ENCODE measurements at regions not wholly inside any gene's neighbourhood (a gene's known extent, or its start where the extent isn't known, plus 50 kb on each side); places are given as distances from the start of the nearest gene placed in this dataset.
A peak's percentile ranks its signal among the peaks of the same experiment; 100 is the strongest.

DNA sequence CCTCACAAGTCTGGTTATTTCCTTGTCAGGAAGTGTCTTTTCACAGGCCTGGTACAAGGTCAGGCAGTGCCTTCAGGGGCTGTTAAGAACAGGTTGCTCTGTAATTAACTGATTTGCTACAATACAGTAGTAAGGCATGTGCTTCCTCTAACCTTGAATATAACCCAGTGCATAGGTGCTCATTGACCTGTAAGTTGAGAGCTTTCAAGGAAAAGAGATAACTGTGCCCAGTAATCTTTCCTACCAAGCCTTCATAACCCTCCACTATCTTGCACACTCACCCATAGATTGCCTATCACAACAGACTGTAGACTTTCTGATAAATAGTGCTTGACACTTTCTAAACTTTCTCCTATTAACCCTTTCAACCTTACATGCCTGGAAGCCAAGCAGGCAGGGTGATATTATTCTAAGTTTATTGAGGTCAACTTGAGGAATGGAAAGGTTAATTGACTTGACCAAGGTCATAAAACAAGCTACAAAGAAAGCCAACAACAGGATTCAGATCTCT lies 148.1 kb downstream of the PPARGC1A start:
- Histone ChIP-seq H3K9me3 (peaks cover 0 to 4% of the 10 kb centered on the region in 2 donors), H3K36me3 (no peaks in the 10 kb centered on the region), H3K4me1 (peaks cover under 1 to 37% (median 15%) of the 10 kb centered on the region in 4 donors), H3K27me3 (no peaks in the 10 kb centered on the region), H3K4me3 (no peak overlapping the region), H3K27ac (peak overlapping the region; percentile 62 to 71 (median 70))
- peak in 1 of 3 donors; percentile 44 for TF ChIP-seq POLR2AphosphoS5 (IDR thresholded peaks at IDR 0.05)
- TF ChIP-seq, protein P1, sequence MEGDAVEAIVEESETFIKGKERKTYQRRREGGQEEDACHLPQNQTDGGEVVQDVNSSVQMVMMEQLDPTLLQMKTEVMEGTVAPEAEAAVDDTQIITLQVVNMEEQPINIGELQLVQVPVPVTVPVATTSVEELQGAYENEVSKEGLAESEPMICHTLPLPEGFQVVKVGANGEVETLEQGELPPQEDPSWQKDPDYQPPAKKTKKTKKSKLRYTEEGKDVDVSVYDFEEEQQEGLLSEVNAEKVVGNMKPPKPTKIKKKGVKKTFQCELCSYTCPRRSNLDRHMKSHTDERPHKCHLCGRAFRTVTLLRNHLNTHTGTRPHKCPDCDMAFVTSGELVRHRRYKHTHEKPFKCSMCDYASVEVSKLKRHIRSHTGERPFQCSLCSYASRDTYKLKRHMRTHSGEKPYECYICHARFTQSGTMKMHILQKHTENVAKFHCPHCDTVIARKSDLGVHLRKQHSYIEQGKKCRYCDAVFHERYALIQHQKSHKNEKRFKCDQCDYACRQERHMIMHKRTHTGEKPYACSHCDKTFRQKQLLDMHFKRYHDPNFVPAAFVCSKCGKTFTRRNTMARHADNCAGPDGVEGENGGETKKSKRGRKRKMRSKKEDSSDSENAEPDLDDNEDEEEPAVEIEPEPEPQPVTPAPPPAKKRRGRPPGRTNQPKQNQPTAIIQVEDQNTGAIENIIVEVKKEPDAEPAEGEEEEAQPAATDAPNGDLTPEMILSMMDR (IDR thresholded peaks at IDR 0.05): no peak
- no peak for TF ChIP-seq POLR2A (IDR thresholded peaks at IDR 0.05)
- peak; percentile 8 for TF ChIP-seq EP300 (IDR thresholded peaks at IDR 0.05; ENCODE audit: low read depth)
- intact Hi-C loops (cut with DNase I; ENCODE audit: low total_unique reads) (no loop called here), in situ Hi-C loops (cut with MboI; ENCODE audit: low pct_ligation_motif_present in 1 of 4, low pct_unique_long_range_greater_than_20kb in 1 of 4, low sequenced_read_pairs in 3 of 4) (no loop called here)
- DNase-seq: peak; percentile 43

DNA sequence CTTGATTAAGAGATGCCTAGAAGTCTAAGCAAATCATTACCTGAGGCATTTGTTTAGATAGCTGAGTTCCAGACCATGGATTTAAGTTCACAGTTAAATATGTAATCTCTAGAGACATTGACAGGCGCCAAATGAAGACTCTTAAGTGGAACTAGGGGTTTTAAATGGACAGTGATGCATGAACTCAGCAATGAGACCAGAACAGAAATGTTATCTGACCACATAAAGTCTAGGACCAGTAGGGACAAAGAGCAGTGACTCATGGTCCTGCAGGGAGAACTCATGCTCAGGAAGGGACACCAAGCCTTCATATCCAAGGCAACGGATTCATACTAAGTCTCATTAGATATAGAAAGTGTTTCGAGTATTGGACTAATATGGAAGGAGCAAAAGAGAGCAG lies 152.3 kb downstream of the PPARGC1A start:
- Histone ChIP-seq H3K4me3 (no peak overlapping the region), H3K36me3 (no peaks in the 10 kb centered on the region), H3K27me3 (no peaks in the 10 kb centered on the region), H3K4me1 (peaks cover 3 to 41% (median 16%) of the 10 kb centered on the region in 4 donors), H3K9me3 (no peaks in the 10 kb centered on the region), H3K27ac (no peak overlapping the region)
- DNase-seq: no peak
- WGBS, 2 donors (ENCODE audit: low coverage in 1 of 2): 77 to 85% methylated on average over 2 to 3 of the region's 3 CpGs
- intact Hi-C loops (cut with DNase I; ENCODE audit: low total_unique reads) (no loop called here), in situ Hi-C loops (cut with MboI; ENCODE audit: low pct_ligation_motif_present in 1 of 4, low pct_unique_long_range_greater_than_20kb in 1 of 4, low sequenced_read_pairs in 3 of 4) (no loop called here)
- no peak for TF ChIP-seq EP300 (IDR thresholded peaks at IDR 0.05; ENCODE audit: low read depth)
- TF ChIP-seq, protein P1 (IDR thresholded peaks at IDR 0.05): no peak
- no peak for TF ChIP-seq POLR2AphosphoS5 (IDR thresholded peaks at IDR 0.05)
- no peak for TF ChIP-seq POLR2A (IDR thresholded peaks at IDR 0.05)

DNA sequence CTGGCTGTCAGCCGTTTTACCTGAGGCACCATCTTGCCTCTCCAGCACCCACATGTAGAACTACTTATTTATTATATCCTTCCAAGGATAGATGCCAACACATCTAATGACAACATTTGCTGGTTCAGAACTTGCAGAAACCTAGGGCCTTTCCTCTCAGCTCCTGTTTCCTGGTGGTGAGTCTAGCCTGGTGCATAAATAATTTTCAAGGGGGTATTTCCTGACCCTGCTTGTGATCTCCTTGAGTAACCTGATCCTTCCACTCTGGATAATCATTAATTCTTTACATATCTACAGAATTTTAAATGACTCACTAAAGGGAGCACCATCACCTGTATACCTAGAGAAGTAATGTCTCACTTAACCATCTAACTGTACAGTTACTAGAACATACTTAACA lies 153.4 kb downstream of the PPARGC1A start:
- in situ Hi-C loops (cut with MboI; ENCODE audit: low pct_ligation_motif_present in 1 of 4, low pct_unique_long_range_greater_than_20kb in 1 of 4, low sequenced_read_pairs in 3 of 4) (no loop called here), intact Hi-C loops (cut with DNase I; ENCODE audit: low total_unique reads) (no loop called here)
- Histone ChIP-seq H3K27me3 (no peaks in the 10 kb centered on the region), H3K9me3 (no peaks in the 10 kb centered on the region), H3K36me3 (no peaks in the 10 kb centered on the region), H3K27ac (no peak overlapping the region), H3K4me3 (no peak overlapping the region), H3K4me1 (peaks cover 3 to 33% (median 14%) of the 10 kb centered on the region in 4 donors)
- DNase-seq: no peak
- TF ChIP-seq POLR2AphosphoS5 (IDR thresholded peaks at IDR 0.05) (no peak), EP300 (IDR thresholded peaks at IDR 0.05; ENCODE audit: low read depth) (no peak), POLR2A (IDR thresholded peaks at IDR 0.05) (no peak)
- TF ChIP-seq, protein P1 (IDR thresholded peaks at IDR 0.05): no peak
- 83 to 85% methylated on average over 1 of the region's 1 CpG for WGBS, 2 donors (ENCODE audit: low coverage in 1 of 2)

DNA sequence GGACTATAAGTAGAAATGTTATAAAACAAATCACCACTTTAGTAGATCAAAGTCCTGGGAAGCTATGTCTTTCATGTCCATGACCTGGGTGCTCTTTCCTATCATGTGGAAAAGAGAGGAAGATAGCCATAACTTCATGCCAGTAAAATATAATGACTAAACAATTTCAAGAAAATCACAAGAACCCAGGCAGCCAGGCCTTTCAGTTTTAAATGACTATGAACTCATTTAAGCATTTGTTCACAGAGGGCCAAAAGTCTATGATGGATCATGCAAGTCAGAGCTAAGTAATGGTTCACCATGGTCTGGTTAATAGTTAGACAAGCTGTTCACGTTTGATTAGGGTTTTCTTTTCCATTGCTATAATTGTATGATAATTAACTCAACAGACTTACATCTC lies 155.8 kb downstream of the PPARGC1A start:
- Histone ChIP-seq H3K36me3 (no peaks in the 10 kb centered on the region), H3K9me3 (no peaks in the 10 kb centered on the region), H3K27me3 (no peaks in the 10 kb centered on the region), H3K4me1 (peaks cover 0 to 28% (median 13%) of the 10 kb centered on the region in 4 donors), H3K4me3 (no peak overlapping the region), H3K27ac (peak overlapping the region; percentile 44 to 62 (median 60))
- in situ Hi-C loops (cut with MboI; ENCODE audit: low pct_ligation_motif_present in 1 of 4, low pct_unique_long_range_greater_than_20kb in 1 of 4, low sequenced_read_pairs in 3 of 4) (no loop called here), intact Hi-C loops (cut with DNase I; ENCODE audit: low total_unique reads) (no loop called here)
- DNase-seq: no peak
- TF ChIP-seq POLR2AphosphoS5 (IDR thresholded peaks at IDR 0.05): peak in 1 of 3 donors; percentile 14
- TF ChIP-seq EP300 (IDR thresholded peaks at IDR 0.05; ENCODE audit: low read depth): no peak
- TF ChIP-seq, protein P1 (IDR thresholded peaks at IDR 0.05): no peak
- TF ChIP-seq POLR2A (IDR thresholded peaks at IDR 0.05): no peak
- WGBS, 2 donors (ENCODE audit: low coverage in 1 of 2): 18 to 39% methylated on average over 1 of the region's 1 CpG

Data from transverse colon (tissue), 4 donors.